Glutamatergic neuron (in vitro differentiated cells): ENCODE measurements at regions not wholly inside any gene's neighbourhood (a gene's known extent, or its start where the extent isn't known, plus 50 kb on each side); places are given as distances from the start of the nearest gene placed in this dataset.

ENCODE experiments used
- DNase-seq: peaks from one replicate; pipeline ENCODE4 v3.0.0; 2022
- H3K27ac Mint-ChIP-seq: one replicate; pipeline ENCODE4 v1.8.0; 2020; ENCODE audit warnings: mild to moderate bottlenecking, mixed read lengths, inconsistent platforms; ENCODE audit not compliant: unreplicated experiment
- H3K27me3 Mint-ChIP-seq: one replicate; pipeline ENCODE4 v1.8.0; 2020; ENCODE audit warnings: mild to moderate bottlenecking, moderate library complexity, mixed read lengths, inconsistent platforms; ENCODE audit not compliant: unreplicated experiment
- H3K36me3 Mint-ChIP-seq: one replicate; pipeline ENCODE4 v1.8.0; 2020; ENCODE audit warnings: mild to moderate bottlenecking, mixed read lengths, inconsistent platforms; ENCODE audit not compliant: unreplicated experiment
- H3K4me1 Mint-ChIP-seq: one replicate; pipeline ENCODE4 v1.8.0; 2020; ENCODE audit warnings: mild to moderate bottlenecking, low read depth, mixed read lengths, inconsistent platforms; ENCODE audit not compliant: unreplicated experiment
- H3K4me3 Mint-ChIP-seq: one replicate; pipeline ENCODE4 v1.8.0; 2020; ENCODE audit warnings: mild to moderate bottlenecking, mixed read lengths, inconsistent platforms; ENCODE audit not compliant: unreplicated experiment
- H3K9me3 Mint-ChIP-seq: one replicate; pipeline ENCODE4 v1.8.0; 2020; ENCODE audit warnings: mild to moderate bottlenecking, moderate library complexity, mixed read lengths, inconsistent platforms; ENCODE audit not compliant: unreplicated experiment
- TF ChIP-seq, protein P1 (sequence below): fragments of 200-600 bp; sonication (generic); IDR thresholded peaks from one replicate; pipeline ENCODE4 v1.5.0; 2021; ENCODE audit not compliant: partially characterized antibody, unreplicated experiment

DNA sequence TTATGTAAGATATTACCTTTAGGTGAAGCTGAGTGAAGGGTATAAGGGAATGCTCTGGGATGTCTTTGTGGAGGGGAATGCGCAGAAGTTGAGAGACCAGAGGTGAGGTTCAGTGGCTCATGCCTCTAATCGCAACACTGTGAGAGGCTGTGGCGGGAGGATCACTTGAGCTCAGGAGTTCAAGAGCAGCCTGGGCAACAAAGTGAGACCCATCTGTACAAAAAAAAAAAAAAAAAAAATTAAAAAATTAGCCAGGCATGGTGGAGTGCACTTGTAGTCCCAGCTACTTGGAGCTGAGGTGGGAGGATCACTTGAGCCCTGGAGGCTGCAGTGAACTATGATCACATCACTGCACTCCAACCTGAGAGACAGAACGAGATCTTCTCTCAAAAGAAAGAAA, 57.3 kb upstream of the SP3 start:
- no peak for DNase-seq
- no peaks in the 10 kb centered on the region for H3K36me3 Mint-ChIP-seq
- peaks cover 51% of the 10 kb centered on the region for H3K4me1 Mint-ChIP-seq
- peak overlapping the region; percentile 77 for H3K27ac Mint-ChIP-seq
- H3K27me3 Mint-ChIP-seq, result peaks cover 7% of the 10 kb centered on the region
- H3K4me3 Mint-ChIP-seq, result peak overlapping the region; percentile 1
- peaks cover 19% of the 10 kb centered on the region for H3K9me3 Mint-ChIP-seq
- TF ChIP-seq, protein P1, sequence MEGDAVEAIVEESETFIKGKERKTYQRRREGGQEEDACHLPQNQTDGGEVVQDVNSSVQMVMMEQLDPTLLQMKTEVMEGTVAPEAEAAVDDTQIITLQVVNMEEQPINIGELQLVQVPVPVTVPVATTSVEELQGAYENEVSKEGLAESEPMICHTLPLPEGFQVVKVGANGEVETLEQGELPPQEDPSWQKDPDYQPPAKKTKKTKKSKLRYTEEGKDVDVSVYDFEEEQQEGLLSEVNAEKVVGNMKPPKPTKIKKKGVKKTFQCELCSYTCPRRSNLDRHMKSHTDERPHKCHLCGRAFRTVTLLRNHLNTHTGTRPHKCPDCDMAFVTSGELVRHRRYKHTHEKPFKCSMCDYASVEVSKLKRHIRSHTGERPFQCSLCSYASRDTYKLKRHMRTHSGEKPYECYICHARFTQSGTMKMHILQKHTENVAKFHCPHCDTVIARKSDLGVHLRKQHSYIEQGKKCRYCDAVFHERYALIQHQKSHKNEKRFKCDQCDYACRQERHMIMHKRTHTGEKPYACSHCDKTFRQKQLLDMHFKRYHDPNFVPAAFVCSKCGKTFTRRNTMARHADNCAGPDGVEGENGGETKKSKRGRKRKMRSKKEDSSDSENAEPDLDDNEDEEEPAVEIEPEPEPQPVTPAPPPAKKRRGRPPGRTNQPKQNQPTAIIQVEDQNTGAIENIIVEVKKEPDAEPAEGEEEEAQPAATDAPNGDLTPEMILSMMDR, result no peak

DNA sequence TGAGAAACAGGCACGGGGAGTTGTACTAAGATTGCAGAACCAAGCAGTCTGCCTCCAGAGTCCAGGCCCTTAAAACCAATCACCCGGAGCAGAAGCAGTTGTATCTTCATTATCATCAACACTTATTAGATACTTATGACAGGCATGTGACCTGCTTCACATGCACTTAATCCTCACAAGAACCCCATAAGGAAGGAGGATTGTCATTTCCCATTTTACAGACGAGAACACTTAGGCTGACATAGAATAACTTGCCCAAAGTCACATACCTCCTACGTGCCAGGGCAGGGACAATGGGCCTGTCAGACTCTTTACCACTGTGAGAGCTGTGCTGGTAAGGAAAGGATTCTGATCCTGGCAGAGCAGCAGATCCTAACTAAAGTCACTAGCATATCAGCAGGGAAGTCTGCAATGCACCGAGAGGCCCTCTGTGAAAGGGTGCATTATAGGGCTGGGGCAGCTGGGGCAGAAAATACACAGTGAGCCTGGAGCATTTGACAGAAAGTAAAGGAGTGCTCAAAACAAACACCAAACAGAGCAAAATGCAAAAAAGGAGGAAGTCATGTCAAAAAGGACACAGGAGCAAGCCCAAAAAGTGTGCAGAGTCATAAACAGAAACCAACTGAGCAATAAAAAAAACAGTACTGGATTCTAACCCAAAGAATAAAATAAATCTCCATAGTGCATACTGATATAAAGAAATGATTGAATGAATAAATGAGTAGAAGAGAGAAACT, 55.9 kb upstream of the SP3 start:
- Mint-ChIP-seq H3K9me3 (peaks cover 19% of the 10 kb centered on the region), H3K36me3 (no peaks in the 10 kb centered on the region), H3K4me3 (no peak overlapping the region), H3K27me3 (peaks cover 7% of the 10 kb centered on the region), H3K4me1 (peaks cover 42% of the 10 kb centered on the region), H3K27ac (peak overlapping the region; percentile 49)
- TF ChIP-seq, protein P1, result no peak
- DNase-seq, result no peak

DNA sequence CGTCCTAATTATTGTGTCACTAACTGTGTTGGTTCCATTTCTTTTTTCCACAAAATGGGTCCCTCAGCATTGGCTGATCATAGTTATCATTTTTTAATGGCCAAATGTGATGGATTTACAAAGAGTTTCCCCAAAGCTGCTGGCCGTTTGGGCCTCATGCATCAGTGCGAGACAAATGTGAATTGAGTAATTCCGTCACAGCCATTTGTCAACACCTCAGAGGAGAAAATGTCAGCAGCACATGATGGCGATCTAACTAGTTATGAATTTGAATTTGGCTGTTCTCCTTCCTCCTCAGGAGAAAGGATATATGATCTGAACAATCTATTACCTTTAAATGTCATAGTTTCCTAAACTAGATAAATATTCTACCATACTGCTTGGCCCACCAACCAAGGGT, 54.9 kb upstream of the SP3 start:
- Mint-ChIP-seq H3K27me3 (peaks cover 7% of the 10 kb centered on the region), H3K4me3 (no peak overlapping the region)

DNA sequence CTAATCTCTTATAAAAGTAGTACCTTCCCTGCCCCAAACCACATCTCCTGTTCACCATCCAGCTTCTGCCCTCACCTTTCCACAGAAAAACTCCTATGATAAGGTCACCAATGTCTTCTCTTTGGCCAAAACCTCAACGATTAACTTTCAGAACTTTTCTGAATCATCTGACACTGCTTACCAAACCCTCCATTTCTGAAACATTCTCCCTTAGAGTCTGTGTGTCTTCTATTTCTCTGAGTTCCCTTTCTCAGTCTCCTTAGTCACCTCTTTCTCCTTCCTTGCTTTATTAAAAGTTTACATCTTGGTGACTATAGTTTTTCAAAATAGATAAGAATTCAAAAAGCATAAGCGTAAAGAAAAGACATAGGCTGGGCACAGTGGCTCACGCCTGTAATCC, 51.3 kb upstream of the SP3 start:
- Mint-ChIP-seq H3K36me3 (no peaks in the 10 kb centered on the region), H3K4me1 (peaks cover 28% of the 10 kb centered on the region), H3K27ac (no peak overlapping the region), H3K9me3 (peaks cover 2% of the 10 kb centered on the region), H3K4me3 (no peak overlapping the region), H3K27me3 (no peaks in the 10 kb centered on the region)
- DNase-seq, result no peak
- TF ChIP-seq, protein P1, result no peak

More for the DNA sequence above, 54.9 kb upstream of the SP3 start:
- Mint-ChIP-seq H3K36me3 (no peaks in the 10 kb centered on the region), H3K9me3 (peaks cover 19% of the 10 kb centered on the region), H3K4me1 (peaks cover 37% of the 10 kb centered on the region), H3K27ac (no peak overlapping the region)
- DNase-seq, result no peak
- TF ChIP-seq, protein P1, result no peak

DNA sequence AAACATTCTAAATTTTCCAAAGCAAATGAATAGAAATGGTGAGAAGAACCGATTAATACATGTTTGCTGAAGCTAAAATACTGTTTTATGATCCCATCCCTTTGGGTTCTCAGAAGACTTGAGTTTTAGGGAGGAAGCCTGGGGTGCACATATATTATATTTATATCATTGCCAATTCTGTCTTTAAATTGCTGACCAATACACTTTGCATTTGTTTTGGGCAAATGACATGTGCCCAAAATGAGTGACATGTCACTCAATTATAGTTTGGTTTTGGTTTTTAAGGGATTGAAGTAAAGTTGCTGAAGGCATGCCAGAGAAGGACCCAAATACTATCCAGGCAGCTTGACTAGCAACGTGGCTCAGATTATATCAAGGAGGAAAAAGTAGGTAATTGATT, 50.3 kb upstream of the SP3 start:
- Mint-ChIP-seq H3K4me1 (peaks cover 24% of the 10 kb centered on the region), H3K36me3 (no peaks in the 10 kb centered on the region), H3K27ac (no peak overlapping the region), H3K4me3 (no peak overlapping the region), H3K9me3 (peaks cover 2% of the 10 kb centered on the region), H3K27me3 (no peaks in the 10 kb centered on the region)
- no peak for DNase-seq
- TF ChIP-seq, protein P1, result no peak
